ENCODE measurements at regions not wholly inside any gene's neighbourhood (a gene's known extent, or its start where the extent isn't known, plus 50 kb on each side); places are given as distances from the start of the nearest gene placed in this dataset.

DNA sequence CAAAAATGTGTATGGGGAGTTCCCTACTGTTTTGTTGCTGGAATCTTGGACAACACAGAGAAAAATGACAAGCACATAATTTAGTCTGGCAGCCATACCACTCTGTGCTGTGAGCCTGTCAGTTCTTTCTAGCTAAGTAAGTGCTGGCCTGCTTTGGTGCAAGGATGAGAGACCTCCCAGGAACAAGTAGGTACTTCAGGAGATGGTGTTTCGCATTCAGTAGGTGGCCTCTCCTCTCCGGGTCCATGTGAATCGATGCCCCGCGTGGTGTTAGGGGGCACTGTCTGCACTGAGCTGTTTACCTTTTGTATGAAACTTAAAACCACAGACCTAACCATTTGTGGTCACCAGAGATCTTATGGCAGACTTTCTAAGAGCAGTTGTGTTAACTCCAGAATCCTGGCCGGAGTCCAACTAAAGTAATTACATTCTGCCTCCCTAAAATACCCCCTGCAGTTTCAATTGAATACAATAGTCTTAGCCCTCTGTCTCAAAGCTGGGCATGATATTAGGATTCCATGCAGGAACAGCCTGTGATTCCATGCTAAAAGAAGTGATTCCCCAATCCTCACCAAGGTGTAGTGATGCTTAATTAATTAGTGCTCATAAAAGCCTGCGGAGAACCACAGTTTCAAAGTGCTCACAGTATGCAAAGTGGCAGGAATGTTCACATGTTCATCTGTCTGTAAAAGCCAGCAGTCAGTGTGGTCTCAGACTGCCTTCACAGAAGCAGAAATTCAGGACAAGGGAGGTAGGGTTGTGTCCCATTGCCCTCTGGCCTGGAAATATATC is 64.2 kb downstream of the LLPH start:
- ATAC-seq (peak; percentile 26), DNase-seq (peak; percentile 14)
- Mint-ChIP-seq H3K4me3 (no peak overlapping the region), H3K27ac (no peak overlapping the region), H3K36me3 (ENCODE audit: low read depth) (no peaks in the 10 kb centered on the region), H3K4me1 (peaks cover 15% of the 10 kb centered on the region), H3K9me3 (ENCODE audit: low read depth) (no peaks in the 10 kb centered on the region), H3K27me3 (peaks cover 7% of the 10 kb centered on the region)
- ChIA-PET CTCF (interaction anchor here (0.8 kb wide), 1 partner anchor 19 kb away, joined by 3 read pairs; no protein-coding TSS in a partner anchor), POLR2A (no interaction called here)
- intact Hi-C loops (cut with DNase I, micrococcal nuclease), result no loop called here

DNA sequence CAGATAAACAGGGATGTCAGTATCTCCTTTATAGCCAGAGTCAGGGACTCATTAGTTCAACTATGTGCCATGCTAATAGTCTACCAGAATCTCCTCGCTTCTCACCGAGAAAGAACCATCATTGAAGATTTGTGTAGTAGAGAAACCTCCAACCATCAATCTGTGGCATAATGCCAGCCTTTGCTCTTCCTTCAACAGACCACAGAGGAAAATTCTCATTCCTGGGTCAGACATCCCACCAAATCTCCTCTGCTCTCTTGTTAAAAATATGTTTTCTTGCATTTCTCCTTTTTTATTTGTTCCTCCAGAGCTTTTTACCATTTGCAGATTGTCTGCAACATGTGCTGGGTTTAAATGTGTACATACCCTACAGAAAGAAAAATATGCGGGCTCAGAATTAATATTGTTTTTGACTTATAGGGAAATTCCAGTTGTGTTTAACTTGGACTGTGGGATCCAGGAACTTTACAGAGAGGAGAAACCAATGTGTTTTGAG is 64.9 kb downstream of the LLPH start:
- intact Hi-C loops (cut with DNase I, micrococcal nuclease), result no loop called here
- no peak for DNase-seq
- Mint-ChIP-seq H3K36me3 (ENCODE audit: low read depth) (no peaks in the 10 kb centered on the region), H3K27me3 (peaks cover 9% of the 10 kb centered on the region), H3K4me3 (no peak overlapping the region), H3K9me3 (ENCODE audit: low read depth) (no peaks in the 10 kb centered on the region), H3K4me1 (peaks cover 15% of the 10 kb centered on the region), H3K27ac (no peak overlapping the region)
- no peak for ATAC-seq
- ChIA-PET CTCF (interaction anchor here (0.8 kb wide), 1 partner anchor 20 kb away, joined by 3 read pairs; no protein-coding TSS in a partner anchor), POLR2A (no interaction called here)

DNA sequence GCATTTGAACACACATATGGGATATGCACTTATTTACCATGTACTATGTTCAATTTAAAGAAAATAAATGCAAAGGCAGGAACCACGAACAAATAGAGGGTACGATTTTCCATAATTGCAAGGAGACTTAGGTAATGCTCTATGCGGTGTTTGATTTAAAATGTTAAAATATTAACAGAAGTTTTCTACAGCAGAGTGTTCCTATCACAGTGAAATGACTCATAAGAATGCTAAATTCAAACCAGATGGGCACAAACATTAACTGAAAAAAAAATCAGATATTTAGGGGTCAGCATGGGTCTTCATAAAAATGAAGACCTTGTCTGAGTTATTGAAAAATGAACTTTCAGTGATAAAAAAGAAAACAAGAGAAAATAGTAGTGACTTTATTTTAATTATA is 65.4 kb downstream of the LLPH start:
- CTCF ChIA-PET, result no interaction called here
- peaks cover 12% of the 10 kb centered on the region for H3K27me3 Mint-ChIP-seq
- H3K4me1 Mint-ChIP-seq, result peaks cover 15% of the 10 kb centered on the region
- POLR2A ChIA-PET, result no interaction called here
- H3K36me3 Mint-ChIP-seq (ENCODE audit: low read depth), result no peaks in the 10 kb centered on the region
- intact Hi-C loops (cut with DNase I, micrococcal nuclease), result no loop called here
- H3K9me3 Mint-ChIP-seq (ENCODE audit: low read depth), result no peaks in the 10 kb centered on the region
- DNase-seq, result no peak
- no peak overlapping the region for H3K4me3 Mint-ChIP-seq
- H3K27ac Mint-ChIP-seq, result no peak overlapping the region
- ATAC-seq, result no peak

DNA sequence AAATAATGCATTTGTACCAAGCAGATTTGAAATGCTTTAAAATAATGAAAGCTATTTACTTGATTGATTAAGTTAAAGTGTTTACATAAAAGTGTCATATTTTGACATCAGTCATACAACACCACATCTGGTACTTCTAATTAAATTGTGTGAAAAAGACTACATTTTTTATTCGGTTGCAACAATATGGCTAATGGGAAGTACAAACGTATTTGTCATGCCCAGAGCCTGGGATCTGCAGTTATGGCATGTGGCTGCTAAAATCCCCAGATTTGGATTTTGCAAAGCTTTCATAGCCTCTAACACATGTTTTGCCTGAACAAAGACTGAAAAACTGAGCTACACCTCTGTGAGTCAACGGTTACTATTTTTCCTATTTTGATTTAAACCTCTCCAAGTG is 66.6 kb downstream of the LLPH start:
- H3K27me3 Mint-ChIP-seq, result peaks cover 12% of the 10 kb centered on the region
- H3K27ac Mint-ChIP-seq, result no peak overlapping the region
- intact Hi-C loops (cut with DNase I, micrococcal nuclease), result no loop called here
- no peaks in the 10 kb centered on the region for H3K9me3 Mint-ChIP-seq (ENCODE audit: low read depth)
- peaks cover 15% of the 10 kb centered on the region for H3K4me1 Mint-ChIP-seq
- no peak overlapping the region for H3K4me3 Mint-ChIP-seq
- POLR2A ChIA-PET, result no interaction called here
- no peaks in the 10 kb centered on the region for H3K36me3 Mint-ChIP-seq (ENCODE audit: low read depth)
- CTCF ChIA-PET, result interaction anchor here (0.6 kb wide), 1 partner anchor 23 kb away, joined by 3 read pairs; no protein-coding TSS in a partner anchor
- DNase-seq (no peak), ATAC-seq (no peak)

DNA sequence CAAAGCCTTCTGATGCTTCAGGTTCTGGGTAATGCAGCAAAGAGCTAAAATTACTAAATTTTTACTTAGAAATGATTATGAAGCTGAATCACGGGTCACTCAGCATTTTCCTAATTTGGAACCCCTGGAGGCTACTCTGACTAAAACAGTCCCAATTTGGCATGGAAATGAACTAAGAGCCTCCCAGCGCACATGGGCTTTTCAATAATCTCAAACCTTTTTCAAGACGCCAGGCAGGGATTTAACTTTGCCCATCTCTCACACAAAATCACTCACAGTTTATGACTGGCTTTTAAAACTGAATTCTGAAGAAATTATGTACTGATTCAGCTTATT is 68.3 kb downstream of the LLPH start:
- intact Hi-C loops (cut with DNase I, micrococcal nuclease), result no loop called here
- ChIA-PET POLR2A (interaction anchor here (0.6 kb wide), 1 partner anchor 12 kb away, joined by 3 read pairs; no protein-coding TSS in a partner anchor), CTCF (no interaction called here)
- Mint-ChIP-seq H3K27ac (no peak overlapping the region), H3K4me1 (peaks cover 15% of the 10 kb centered on the region), H3K36me3 (ENCODE audit: low read depth) (no peaks in the 10 kb centered on the region), H3K4me3 (no peak overlapping the region), H3K9me3 (ENCODE audit: low read depth) (no peaks in the 10 kb centered on the region), H3K27me3 (peaks cover 12% of the 10 kb centered on the region)
- ATAC-seq, result no peak
- no peak for DNase-seq

DNA sequence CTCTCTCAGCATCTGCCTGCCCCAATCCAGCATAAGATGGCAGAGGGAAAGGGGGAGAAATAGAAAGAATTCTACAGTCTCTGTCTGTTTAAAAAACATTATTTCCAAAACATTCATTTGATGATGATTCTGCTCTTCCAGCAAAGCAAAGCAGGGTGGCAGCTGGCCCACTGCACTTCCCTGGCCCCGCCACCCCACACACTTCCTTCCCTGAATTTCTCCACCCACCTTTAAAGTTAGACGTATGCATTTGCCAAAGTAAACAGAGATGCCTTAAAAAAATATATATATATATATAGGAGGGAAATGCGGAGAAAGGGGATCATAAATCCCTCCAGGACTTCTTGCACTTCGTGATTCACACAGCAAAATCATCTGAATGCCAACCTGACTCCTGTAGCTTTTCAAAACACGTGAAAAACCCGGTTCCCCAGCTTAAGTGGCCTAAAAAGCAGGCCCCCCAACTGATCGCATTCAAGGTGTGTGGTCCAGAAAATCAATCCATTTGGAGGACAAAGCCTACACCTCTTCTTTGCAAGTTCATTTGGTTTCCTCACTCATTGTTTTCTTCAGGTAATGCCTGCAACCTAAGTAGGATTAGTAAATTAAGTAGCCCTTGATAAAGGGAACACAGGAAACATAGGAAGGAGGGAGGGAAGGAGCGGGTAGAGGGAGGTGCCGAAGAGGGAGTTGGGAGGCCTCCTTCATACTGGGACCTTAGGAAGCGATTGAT is 68.8 kb downstream of the LLPH start:
- ChIA-PET CTCF (no interaction called here), POLR2A (interaction anchor here (0.6 kb wide), 2 partner anchors 13 to 89 kb away, joined by 3 to 9 read pairs; no protein-coding TSS in a partner anchor)
- Mint-ChIP-seq H3K4me3 (no peak overlapping the region), H3K27ac (no peak overlapping the region), H3K4me1 (peaks cover 10% of the 10 kb centered on the region), H3K36me3 (ENCODE audit: low read depth) (no peaks in the 10 kb centered on the region), H3K27me3 (peaks cover 10% of the 10 kb centered on the region), H3K9me3 (ENCODE audit: low read depth) (no peaks in the 10 kb centered on the region)
- ATAC-seq (no peak), DNase-seq (no peak)
- intact Hi-C loops (cut with DNase I, micrococcal nuclease), result no loop called here

DNA sequence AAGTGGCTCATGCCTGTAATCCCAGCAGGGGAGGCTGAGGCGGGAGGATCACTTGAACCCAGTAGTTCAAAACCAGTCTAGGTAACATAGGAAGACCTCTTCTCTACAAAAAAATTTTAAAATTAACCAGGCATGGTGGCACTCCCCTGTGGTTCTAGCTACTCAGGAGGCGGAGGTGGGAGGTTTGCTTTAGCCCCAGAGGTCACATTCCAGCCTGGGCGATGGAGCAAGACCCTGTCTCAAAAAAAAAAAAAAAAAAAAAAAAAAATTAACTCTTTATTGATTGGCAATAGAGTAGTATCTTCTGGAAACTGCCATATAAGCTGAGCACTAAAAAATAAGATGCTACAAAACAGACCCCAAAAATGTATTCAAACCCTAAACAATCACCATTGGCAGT is 69.5 kb downstream of the LLPH start:
- Mint-ChIP-seq H3K9me3 (ENCODE audit: low read depth) (no peaks in the 10 kb centered on the region), H3K27me3 (peaks cover 8% of the 10 kb centered on the region), H3K4me1 (peaks cover 4% of the 10 kb centered on the region), H3K4me3 (no peak overlapping the region), H3K27ac (no peak overlapping the region), H3K36me3 (ENCODE audit: low read depth) (no peaks in the 10 kb centered on the region)
- ATAC-seq, result no peak
- intact Hi-C loops (cut with DNase I, micrococcal nuclease), result no loop called here
- ChIA-PET CTCF (no interaction called here), POLR2A (interaction anchor here (0.6 kb wide), 1 partner anchor 88 kb away, joined by 9 read pairs; no protein-coding TSS in a partner anchor)
- no peak for DNase-seq

DNA sequence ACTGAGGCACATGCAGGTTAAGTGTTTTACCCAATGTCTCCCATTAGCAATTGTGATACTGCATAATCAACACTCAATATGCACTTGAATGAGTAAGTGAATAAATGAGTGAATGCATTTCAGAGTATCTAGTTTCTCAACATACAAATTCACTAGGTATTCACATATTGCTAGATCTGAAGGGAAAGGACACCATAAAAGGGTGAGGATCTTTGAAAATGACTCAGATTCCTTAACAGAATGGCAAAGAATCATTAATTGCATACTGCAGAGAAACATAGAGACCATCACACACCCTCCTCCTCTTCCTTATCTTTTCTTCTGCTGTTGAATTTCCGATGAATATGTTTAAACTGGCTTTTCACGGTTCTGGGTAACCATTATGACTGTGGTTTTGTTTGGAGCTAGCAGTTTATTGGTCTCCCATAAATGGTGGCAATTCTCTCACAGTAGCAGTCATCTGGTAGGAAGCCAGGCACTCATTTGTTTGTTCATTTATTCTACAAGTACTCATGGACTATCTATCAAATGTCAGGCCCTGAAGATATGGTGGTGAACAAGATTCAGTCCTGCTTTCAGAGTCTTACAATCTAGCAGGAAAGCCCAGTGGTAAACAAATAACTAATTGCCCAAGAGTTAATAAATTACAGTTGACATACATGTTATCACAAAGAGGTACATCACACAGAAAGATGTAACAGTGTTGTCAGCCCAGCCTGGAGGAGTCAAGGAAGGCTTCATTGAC is 70.2 kb downstream of the LLPH start:
- POLR2A ChIA-PET, result no interaction called here
- CTCF ChIA-PET, result no interaction called here
- no peaks in the 10 kb centered on the region for H3K9me3 Mint-ChIP-seq (ENCODE audit: low read depth)
- H3K27me3 Mint-ChIP-seq, result peaks cover 8% of the 10 kb centered on the region
- no peaks in the 10 kb centered on the region for H3K4me1 Mint-ChIP-seq
- H3K36me3 Mint-ChIP-seq (ENCODE audit: low read depth), result no peaks in the 10 kb centered on the region
- ATAC-seq, result no peak
- H3K27ac Mint-ChIP-seq, result no peak overlapping the region
- H3K4me3 Mint-ChIP-seq, result no peak overlapping the region
- DNase-seq, result no peak
- intact Hi-C loops (cut with DNase I, micrococcal nuclease), result no loop called here

DNA sequence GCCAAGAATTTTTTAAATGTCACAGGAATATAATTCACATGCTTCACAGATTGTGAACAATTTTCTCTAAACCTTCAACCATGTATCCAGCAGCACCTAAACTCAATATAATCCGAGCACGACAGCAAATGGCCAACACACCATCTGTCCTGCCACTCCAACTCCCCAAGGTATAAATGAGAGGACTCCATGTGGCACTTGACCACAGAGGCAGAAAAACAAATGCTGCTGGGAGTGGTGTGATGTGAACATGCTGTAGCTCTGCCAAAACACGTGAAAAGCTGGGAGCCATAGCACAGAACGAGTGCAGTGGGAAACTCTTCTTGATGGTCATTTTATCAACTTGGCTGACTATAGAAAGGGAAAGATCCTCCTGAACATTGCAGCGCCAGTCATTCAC is 70.9 kb downstream of the LLPH start:
- no peak for DNase-seq
- ChIA-PET CTCF (no interaction called here), POLR2A (no interaction called here)
- intact Hi-C loops (cut with DNase I, micrococcal nuclease), result no loop called here
- Mint-ChIP-seq H3K27me3 (peaks cover 8% of the 10 kb centered on the region), H3K9me3 (ENCODE audit: low read depth) (no peaks in the 10 kb centered on the region), H3K4me1 (no peaks in the 10 kb centered on the region), H3K36me3 (ENCODE audit: low read depth) (no peaks in the 10 kb centered on the region), H3K27ac (no peak overlapping the region), H3K4me3 (no peak overlapping the region)
- ATAC-seq, result no peak

DNA sequence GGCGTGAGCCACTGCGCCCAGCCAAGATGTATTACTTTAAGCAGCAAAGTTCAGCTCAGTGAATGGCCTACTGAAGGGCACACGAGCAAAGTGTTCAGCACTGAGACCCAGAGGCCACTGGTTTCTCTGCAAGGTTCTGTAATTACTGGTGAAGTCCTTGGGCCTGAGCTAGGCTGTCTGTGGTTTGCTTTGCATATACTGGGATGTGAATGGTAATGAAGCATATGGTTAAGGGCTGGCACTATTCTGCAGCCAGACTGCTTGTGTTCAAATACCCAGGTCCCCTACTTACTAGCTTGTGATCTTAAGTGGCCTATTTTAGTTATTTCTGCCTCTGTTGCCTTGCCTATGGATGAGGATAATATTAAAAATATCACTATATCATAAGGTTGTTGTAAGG is 72.0 kb downstream of the LLPH start:
- Mint-ChIP-seq H3K4me3 (no peak overlapping the region), H3K27ac (no peak overlapping the region), H3K27me3 (peaks cover 7% of the 10 kb centered on the region), H3K9me3 (ENCODE audit: low read depth) (no peaks in the 10 kb centered on the region), H3K36me3 (ENCODE audit: low read depth) (no peaks in the 10 kb centered on the region), H3K4me1 (no peaks in the 10 kb centered on the region)
- ATAC-seq (no peak), DNase-seq (no peak)
- intact Hi-C loops (cut with DNase I, micrococcal nuclease), result no loop called here
- POLR2A ChIA-PET, result no interaction called here
- CTCF ChIA-PET, result interaction anchor here (1.0 kb wide), 1 partner anchor 1167 kb away, joined by 3 read pairs; no protein-coding TSS in a partner anchor

DNA sequence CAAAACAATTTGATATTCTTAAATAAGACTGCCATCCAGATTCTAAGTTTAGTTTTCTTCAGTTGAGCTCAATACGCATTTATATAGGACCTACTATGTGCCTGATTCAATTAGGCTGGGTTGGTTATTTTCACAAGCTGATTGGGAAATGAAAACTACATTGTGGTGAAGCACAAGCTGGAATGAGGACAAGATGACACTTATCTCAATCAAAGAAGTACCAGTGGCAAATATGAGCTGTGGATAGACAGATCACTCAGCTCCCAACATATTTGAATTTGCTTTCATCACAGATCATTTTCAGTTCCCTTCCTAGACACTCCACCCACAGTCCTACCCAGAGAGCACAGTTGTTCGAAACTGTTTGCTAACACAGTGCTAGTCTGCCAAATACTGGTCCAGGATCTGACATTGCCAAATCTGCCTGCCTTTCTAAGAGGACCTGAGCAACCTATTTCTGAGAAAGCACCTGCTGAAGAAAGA is 74.7 kb downstream of the LLPH start:
- Mint-ChIP-seq H3K36me3 (ENCODE audit: low read depth) (no peaks in the 10 kb centered on the region), H3K27me3 (peaks cover 9% of the 10 kb centered on the region), H3K9me3 (ENCODE audit: low read depth) (no peaks in the 10 kb centered on the region), H3K4me1 (no peaks in the 10 kb centered on the region), H3K4me3 (no peak overlapping the region), H3K27ac (no peak overlapping the region)
- POLR2A ChIA-PET, result no interaction called here
- ATAC-seq, result peak; percentile 39
- DNase-seq, result no peak
- intact Hi-C loops (cut with DNase I, micrococcal nuclease), result no loop called here
- CTCF ChIA-PET, result interaction anchor here (0.7 kb wide), 1 partner anchor 1298 kb away, joined by 3 read pairs; no protein-coding TSS in a partner anchor
